Panc1 (cell line): ENCODE measurements at regions not wholly inside any gene's neighbourhood (a gene's known extent, or its start where the extent isn't known, plus 50 kb on each side); places are given as distances from the start of the nearest gene placed in this dataset.

Source experiments
- POLR2AphosphoS5 ChIP-seq: IDR thresholded peaks from 2 replicates; pipeline ENCODE4 v1.6.1; 2012; ENCODE audit warnings: mild to moderate bottlenecking, low read depth, low read length, moderate library complexity
- SIN3A ChIP-seq: IDR thresholded peaks from 2 replicates; pipeline ENCODE4 v1.6.1; 2012; ENCODE audit warnings: low read depth, mild to moderate bottlenecking, low read length, moderate library complexity, borderline replicate concordance; ENCODE audit not compliant: insufficient read depth
- TCF7L2 ChIP-seq: IDR thresholded peaks from 2 replicates; pipeline ENCODE4 v1.6.1; 2011; ENCODE audit warnings: mild to moderate bottlenecking, low read depth, low read length, inconsistent platforms
- TF ChIP-seq, protein P1 (sequence below): fragments of 450-650 bp; IDR thresholded peaks from 2 replicates; pipeline ENCODE4 v1.5.1; 2017; ENCODE audit warnings: mild to moderate bottlenecking
- TF ChIP-seq, protein P2 (sequence below), 2 experiments: IDR thresholded peaks; 2 replicates each; pipeline ENCODE4 v1.6.1; 2011 to 2012; ENCODE audit warnings: low read depth in 2 of 2, control low read depth in 1 of 2, low read length in 1 of 2, mild to moderate bottlenecking in 1 of 2, moderate library complexity in 1 of 2; ENCODE audit not compliant: insufficient read depth in 1 of 2

DNA sequence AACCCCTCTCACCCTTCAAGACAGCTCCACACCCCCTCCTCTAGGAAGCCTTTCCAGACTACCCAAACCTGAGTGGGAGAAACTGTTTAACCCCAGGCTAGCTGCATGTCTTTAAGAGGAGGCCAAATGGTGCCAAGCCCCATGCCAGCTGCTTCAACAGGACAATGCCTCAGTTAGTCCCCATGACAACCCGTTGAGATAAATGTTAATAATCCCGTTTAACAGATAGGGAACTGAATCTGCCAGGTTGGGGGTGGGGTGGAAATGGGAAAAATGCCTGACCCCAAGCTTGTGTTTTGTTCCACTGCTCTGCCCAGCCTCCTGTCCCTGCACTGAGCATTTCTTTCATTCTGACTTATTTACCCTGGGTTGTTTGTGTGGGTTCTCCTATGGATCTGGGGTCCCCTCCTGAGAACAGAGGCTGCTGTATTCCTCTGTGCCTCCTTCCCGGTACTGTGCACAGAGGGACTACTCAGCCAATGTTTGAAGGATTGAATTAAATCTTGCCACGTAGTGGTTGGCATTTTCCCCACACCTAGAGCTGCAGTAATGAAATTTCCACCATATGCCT lies 452.6 kb upstream of the ZMIZ1 start:
- TF ChIP-seq, protein P1, sequence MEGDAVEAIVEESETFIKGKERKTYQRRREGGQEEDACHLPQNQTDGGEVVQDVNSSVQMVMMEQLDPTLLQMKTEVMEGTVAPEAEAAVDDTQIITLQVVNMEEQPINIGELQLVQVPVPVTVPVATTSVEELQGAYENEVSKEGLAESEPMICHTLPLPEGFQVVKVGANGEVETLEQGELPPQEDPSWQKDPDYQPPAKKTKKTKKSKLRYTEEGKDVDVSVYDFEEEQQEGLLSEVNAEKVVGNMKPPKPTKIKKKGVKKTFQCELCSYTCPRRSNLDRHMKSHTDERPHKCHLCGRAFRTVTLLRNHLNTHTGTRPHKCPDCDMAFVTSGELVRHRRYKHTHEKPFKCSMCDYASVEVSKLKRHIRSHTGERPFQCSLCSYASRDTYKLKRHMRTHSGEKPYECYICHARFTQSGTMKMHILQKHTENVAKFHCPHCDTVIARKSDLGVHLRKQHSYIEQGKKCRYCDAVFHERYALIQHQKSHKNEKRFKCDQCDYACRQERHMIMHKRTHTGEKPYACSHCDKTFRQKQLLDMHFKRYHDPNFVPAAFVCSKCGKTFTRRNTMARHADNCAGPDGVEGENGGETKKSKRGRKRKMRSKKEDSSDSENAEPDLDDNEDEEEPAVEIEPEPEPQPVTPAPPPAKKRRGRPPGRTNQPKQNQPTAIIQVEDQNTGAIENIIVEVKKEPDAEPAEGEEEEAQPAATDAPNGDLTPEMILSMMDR: no peak
- no peak for TF ChIP-seq TCF7L2
- TF ChIP-seq POLR2AphosphoS5: no peak
- TF ChIP-seq, protein P2, sequence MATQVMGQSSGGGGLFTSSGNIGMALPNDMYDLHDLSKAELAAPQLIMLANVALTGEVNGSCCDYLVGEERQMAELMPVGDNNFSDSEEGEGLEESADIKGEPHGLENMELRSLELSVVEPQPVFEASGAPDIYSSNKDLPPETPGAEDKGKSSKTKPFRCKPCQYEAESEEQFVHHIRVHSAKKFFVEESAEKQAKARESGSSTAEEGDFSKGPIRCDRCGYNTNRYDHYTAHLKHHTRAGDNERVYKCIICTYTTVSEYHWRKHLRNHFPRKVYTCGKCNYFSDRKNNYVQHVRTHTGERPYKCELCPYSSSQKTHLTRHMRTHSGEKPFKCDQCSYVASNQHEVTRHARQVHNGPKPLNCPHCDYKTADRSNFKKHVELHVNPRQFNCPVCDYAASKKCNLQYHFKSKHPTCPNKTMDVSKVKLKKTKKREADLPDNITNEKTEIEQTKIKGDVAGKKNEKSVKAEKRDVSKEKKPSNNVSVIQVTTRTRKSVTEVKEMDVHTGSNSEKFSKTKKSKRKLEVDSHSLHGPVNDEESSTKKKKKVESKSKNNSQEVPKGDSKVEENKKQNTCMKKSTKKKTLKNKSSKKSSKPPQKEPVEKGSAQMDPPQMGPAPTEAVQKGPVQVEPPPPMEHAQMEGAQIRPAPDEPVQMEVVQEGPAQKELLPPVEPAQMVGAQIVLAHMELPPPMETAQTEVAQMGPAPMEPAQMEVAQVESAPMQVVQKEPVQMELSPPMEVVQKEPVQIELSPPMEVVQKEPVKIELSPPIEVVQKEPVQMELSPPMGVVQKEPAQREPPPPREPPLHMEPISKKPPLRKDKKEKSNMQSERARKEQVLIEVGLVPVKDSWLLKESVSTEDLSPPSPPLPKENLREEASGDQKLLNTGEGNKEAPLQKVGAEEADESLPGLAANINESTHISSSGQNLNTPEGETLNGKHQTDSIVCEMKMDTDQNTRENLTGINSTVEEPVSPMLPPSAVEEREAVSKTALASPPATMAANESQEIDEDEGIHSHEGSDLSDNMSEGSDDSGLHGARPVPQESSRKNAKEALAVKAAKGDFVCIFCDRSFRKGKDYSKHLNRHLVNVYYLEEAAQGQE (IDR thresholded peaks at IDR 0.05; ENCODE audit: insufficient read depth in 1 of 2, low read depth in 2 of 2, low read length in 1 of 2): no peak
- TF ChIP-seq SIN3A: no peak
